Endothelial cell of umbilical vein (primary cell): ENCODE measurements at regions not wholly inside any gene's neighbourhood (a gene's known extent, or its start where the extent isn't known, plus 50 kb on each side); places are given as distances from the start of the nearest gene placed in this dataset.

Source experiments
- BruUV-seq: library from RNA; stranded (reverse); fragments of 400-500 nt; replicated peaks from 2 replicates; lab custom pipeline; 2021; lab: Mats Ljungman, UMichigan
- CTCF ChIA-PET: fragments of 300-600, 350-600 bp; sonication (Branson Sonifier 250); formaldehyde crosslinking; loops from one replicate; lab custom pipeline; 2021; ENCODE audit warnings: antibody characterized with exemption, inconsistent platforms; lab: Charles Lee
- POLR2A ChIA-PET: fragments of 300-600, 350-600 bp; sonication (Branson Sonifier 250); formaldehyde crosslinking; loops from one replicate; lab custom pipeline; 2021; ENCODE audit warnings: antibody characterized with exemption, inconsistent platforms; lab: Charles Lee
- DNase-seq: peaks from one replicate; pipeline ENCODE4 v3.0.0-alpha.2; 2011; ENCODE audit warnings: low read depth, low spot score
- FAIRE-seq: peaks from 2 replicates; lab custom pipeline; 2011; peaks lifted over from hg19 to GRCh38; lab: Jason Lieb, UNC
- H2AFZ ChIP-seq: 2 replicates; pipeline ENCODE4 v1.6.0; 2012; ENCODE audit warnings: low read depth, low read length, control low read depth, inconsistent platforms
- H3K27ac ChIP-seq: 2 replicates; pipeline ENCODE4 v1.5.1; 2011; ENCODE audit warnings: low read depth, mild to moderate bottlenecking, control low read depth, low read length, moderate library complexity; ENCODE audit not compliant: insufficient read depth
- H3K27me3 ChIP-seq, 2 experiments: 2 replicates each; pipeline versions ENCODE4 v1.6.0 to v1.6.1; 2011; ENCODE audit warnings: low read length in 2 of 2, mixed read lengths in 1 of 2; ENCODE audit not compliant: control insufficient read depth in 2 of 2, insufficient read depth in 2 of 2
- H3K36me3 ChIP-seq, 2 experiments: 2 replicates in 1 of 2; 3 replicates in 1 of 2; pipeline ENCODE4 v1.5.1; 2011; ENCODE audit warnings: low read length in 2 of 2, mild to moderate bottlenecking in 1 of 2, moderate library complexity in 1 of 2; ENCODE audit not compliant: control insufficient read depth in 2 of 2, insufficient read depth in 2 of 2; ENCODE audit errors: extremely low read depth in 1 of 2
- H3K4me1 ChIP-seq: 3 replicates; pipeline ENCODE4 v1.5.1; 2011; ENCODE audit warnings: mild to moderate bottlenecking, low read length; ENCODE audit not compliant: control insufficient read depth, insufficient read depth; ENCODE audit errors: extremely low read depth
- H3K4me2 ChIP-seq: 2 replicates; pipeline ENCODE4 v1.6.1; 2011; ENCODE audit warnings: low read length, control low read depth, mixed read lengths; ENCODE audit not compliant: insufficient read depth
- H3K4me3 ChIP-seq, 3 experiments: fragments of 200-600 bp in 1 of 3; sonication (generic), shearing (Covaris generic) in 1 of 3; replicated peaks in 1 of 3; 2 replicates each; pipeline ENCODE4 v1.5.1; 2011 to 2016; ENCODE audit warnings: control low read depth in 3 of 3, low read length in 3 of 3, mild to moderate bottlenecking in 2 of 3, inconsistent platforms in 1 of 3, low read depth in 1 of 3, moderate library complexity in 1 of 3; ENCODE audit not compliant: insufficient read depth in 1 of 3
- H3K79me2 ChIP-seq: 2 replicates; pipeline ENCODE4 v1.6.0; 2012; ENCODE audit warnings: low read length, inconsistent platforms; ENCODE audit not compliant: control insufficient read depth, insufficient read depth
- H3K9ac ChIP-seq: replicated peaks from 2 replicates; pipeline ENCODE3; 2011; ENCODE audit warnings: low read length, control low read depth; ENCODE audit not compliant: insufficient read depth; ENCODE audit errors: extremely low read depth
- H3K9me1 ChIP-seq: replicated peaks from 3 replicates; pipeline ENCODE4 v1.6.0; 2011; ENCODE audit warnings: mild to moderate bottlenecking, low read length; ENCODE audit not compliant: control insufficient read depth, insufficient read depth; ENCODE audit errors: extremely low read depth
- H3K9me3 ChIP-seq: replicated peaks from 2 replicates; pipeline ENCODE4 v1.5.1; 2012; ENCODE audit warnings: low read length, inconsistent platforms; ENCODE audit not compliant: control insufficient read depth, insufficient read depth
- H4K20me1 ChIP-seq: replicated peaks from 2 replicates; pipeline ENCODE3; 2011; ENCODE audit warnings: mild to moderate bottlenecking, low read length; ENCODE audit not compliant: control insufficient read depth, insufficient read depth; ENCODE audit errors: extremely low read depth
- EZH2 ChIP-seq: IDR thresholded peaks from 2 replicates; pipeline ENCODE4 v1.6.1; 2012; ENCODE audit warnings: borderline replicate concordance, low read depth, mild to moderate bottlenecking, moderate library complexity, low read length, inconsistent platforms; ENCODE audit not compliant: severe bottlenecking
- FOS ChIP-seq: IDR thresholded peaks from 2 replicates; pipeline ENCODE4 v1.6.1; 2011; ENCODE audit warnings: mild to moderate bottlenecking, low read length, moderate library complexity, borderline replicate concordance; ENCODE audit not compliant: insufficient read depth
- GATA2 ChIP-seq: IDR thresholded peaks from 2 replicates; pipeline ENCODE4 v1.7.0; 2011; ENCODE audit warnings: low read depth, mild to moderate bottlenecking, moderate library complexity, mixed read lengths, low read length; ENCODE audit not compliant: insufficient read length, insufficient read depth
- JUN ChIP-seq: IDR thresholded peaks from 2 replicates; pipeline ENCODE4 v1.6.1; 2011; ENCODE audit warnings: borderline replicate concordance, low read depth; ENCODE audit not compliant: insufficient read length, insufficient read depth
- MYC ChIP-seq: IDR thresholded peaks from one replicate; pipeline ENCODE4 v1.6.1; 2011; ENCODE audit warnings: mild to moderate bottlenecking, low read depth, low read length
- POLR2A ChIP-seq: IDR thresholded peaks from 2 replicates; pipeline ENCODE4 v1.6.1; 2012; ENCODE audit warnings: low read depth, mild to moderate bottlenecking, control low read depth, low read length
- POLR2AphosphoS5 ChIP-seq: IDR thresholded peaks from 2 replicates; pipeline ENCODE4 v1.6.1; 2012; ENCODE audit warnings: low read depth, mild to moderate bottlenecking, control low read depth, low read length, moderate library complexity; ENCODE audit not compliant: insufficient read depth
- dilution Hi-C: fragments of 300-500 bp; cut with MboI; formaldehyde crosslinking; loops from one replicate; pipeline ENCODE4 v1.15.0; 2019; ENCODE audit warnings: low sequenced_read_pairs; ENCODE audit not compliant: extremely low pct_ligation_motif_present
- intact Hi-C: fragments of 100-400 bp; cut with micrococcal nuclease; formaldehyde crosslinking; loops from one replicate; pipeline ENCODE4 v1.10.0; 2022
- TF ChIP-seq, protein P1 (sequence below): IDR thresholded peaks from 2 replicates; pipeline ENCODE4 v1.6.1; 2011; ENCODE audit not compliant: insufficient read depth, insufficient read length
- TF ChIP-seq, protein P2 (sequence below), 2 donors: IDR thresholded peaks; 1 replicate in 1 of 2; 2 replicates in 1 of 2; pipeline ENCODE4 v1.5.1; 2011; ENCODE audit warnings: low read length in 2 of 2, mild to moderate bottlenecking in 2 of 2, moderate library complexity in 2 of 2, control low read depth in 1 of 2, inconsistent platforms in 1 of 2, low read depth in 1 of 2; ENCODE audit not compliant: insufficient read depth in 1 of 2; ENCODE audit errors: extremely low read depth in 1 of 2

DNA sequence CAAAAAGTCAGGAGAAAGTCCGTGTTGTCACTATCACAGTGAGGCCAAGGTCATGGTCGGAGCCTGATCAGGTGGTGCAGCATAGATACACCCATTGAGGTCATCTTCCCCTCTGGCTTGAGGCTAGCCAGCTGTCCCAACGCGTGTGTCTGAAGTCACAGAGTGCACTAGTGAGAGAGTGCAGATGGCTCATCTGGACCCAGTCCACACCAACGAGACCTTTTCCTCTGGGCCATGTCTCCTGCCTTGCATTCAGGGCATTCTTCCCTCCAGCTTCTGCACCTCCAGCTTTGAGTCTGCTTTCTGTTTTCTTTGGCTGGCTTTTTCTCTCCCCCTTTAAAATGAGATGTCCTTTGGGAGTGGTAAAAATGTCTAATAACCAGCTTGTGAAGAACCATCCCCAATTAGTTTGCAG lies 146.9 kb downstream of the TDRD15 start:
- H3K4me1 ChIP-seq, result no peaks in the 10 kb centered on the region
- H3K27ac ChIP-seq, result no peak overlapping the region
- no peak overlapping the region for H2AFZ ChIP-seq
- H3K27me3 ChIP-seq, result no peaks in the 10 kb centered on the region
- H3K4me2 ChIP-seq, result no peak overlapping the region
- ChIA-PET CTCF (no interaction called here), POLR2A (no interaction called here)
- no peak for FAIRE-seq
- DNase-seq, result no peak
- no peak overlapping the region for H3K9ac ChIP-seq
- no peaks in the 10 kb centered on the region for H3K9me3 ChIP-seq
- no peaks in the 10 kb centered on the region for H3K79me2 ChIP-seq
- no TSS peak for BruUV-seq
- H4K20me1 ChIP-seq, result no peaks in the 10 kb centered on the region
- no peak overlapping the region for H3K4me3 ChIP-seq
- TF ChIP-seq JUN (no peak), FOS (no peak), EZH2 (no peak), MYC (no peak), POLR2A (no peak), POLR2AphosphoS5 (no peak), GATA2 (no peak)
- TF ChIP-seq, protein P1, sequence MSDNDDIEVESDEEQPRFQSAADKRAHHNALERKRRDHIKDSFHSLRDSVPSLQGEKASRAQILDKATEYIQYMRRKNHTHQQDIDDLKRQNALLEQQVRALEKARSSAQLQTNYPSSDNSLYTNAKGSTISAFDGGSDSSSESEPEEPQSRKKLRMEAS, result no peak
- TF ChIP-seq, protein P2, sequence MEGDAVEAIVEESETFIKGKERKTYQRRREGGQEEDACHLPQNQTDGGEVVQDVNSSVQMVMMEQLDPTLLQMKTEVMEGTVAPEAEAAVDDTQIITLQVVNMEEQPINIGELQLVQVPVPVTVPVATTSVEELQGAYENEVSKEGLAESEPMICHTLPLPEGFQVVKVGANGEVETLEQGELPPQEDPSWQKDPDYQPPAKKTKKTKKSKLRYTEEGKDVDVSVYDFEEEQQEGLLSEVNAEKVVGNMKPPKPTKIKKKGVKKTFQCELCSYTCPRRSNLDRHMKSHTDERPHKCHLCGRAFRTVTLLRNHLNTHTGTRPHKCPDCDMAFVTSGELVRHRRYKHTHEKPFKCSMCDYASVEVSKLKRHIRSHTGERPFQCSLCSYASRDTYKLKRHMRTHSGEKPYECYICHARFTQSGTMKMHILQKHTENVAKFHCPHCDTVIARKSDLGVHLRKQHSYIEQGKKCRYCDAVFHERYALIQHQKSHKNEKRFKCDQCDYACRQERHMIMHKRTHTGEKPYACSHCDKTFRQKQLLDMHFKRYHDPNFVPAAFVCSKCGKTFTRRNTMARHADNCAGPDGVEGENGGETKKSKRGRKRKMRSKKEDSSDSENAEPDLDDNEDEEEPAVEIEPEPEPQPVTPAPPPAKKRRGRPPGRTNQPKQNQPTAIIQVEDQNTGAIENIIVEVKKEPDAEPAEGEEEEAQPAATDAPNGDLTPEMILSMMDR (IDR thresholded peaks at IDR 0.05; ENCODE audit: extremely low read depth in 1 of 2, insufficient read depth in 1 of 2, low read depth in 1 of 2, low read length in 2 of 2), result no peak
- H3K36me3 ChIP-seq, result no peaks in the 10 kb centered on the region
- no peaks in the 10 kb centered on the region for H3K9me1 ChIP-seq
- intact Hi-C loops (no loop called here), dilution Hi-C loops (no loop called here)
